Heart left ventricle (tissue), 13 donors: ENCODE measurements at regions not wholly inside any gene's neighbourhood (a gene's known extent, or its start where the extent isn't known, plus 50 kb on each side); places are given as distances from the start of the nearest gene placed in this dataset.

Experiments
- POLR2A ChIP-seq, 2 donors: fragments of 450-650 bp; IDR thresholded peaks; one replicate each; pipeline ENCODE4 v1.6.1; 2017; ENCODE audit warnings: antibody characterized with exemption in 2 of 2, mild to moderate bottlenecking in 2 of 2, moderate library complexity in 2 of 2
- TF ChIP-seq, protein P1 (sequence below), 12 donors: fragments of 200-600 bp; sonication (generic) in 4 of 12; IDR thresholded peaks; one replicate each; pipeline versions ENCODE4 v1.5.0 to v1.8.0; 2018 to 2022; ENCODE audit warnings: antibody characterized with exemption in 12 of 12, mild to moderate bottlenecking in 5 of 12
- donor health status: ischemic (EF 13 %, LVEDD 7.1; RV severe dilation, severe dysfunction).
- donor health status: DM: no; HTN: yes; CAD: no.
- donor health status: DM: no; HTN: no; CAD: no.
- donor health status: ischemic (EF 25% LVEDD 6.9; RV normal size, moderate dysfunction).
- donor health status: ischemic (EF 25% LVEDD 5.7; RV mildly dilated, moderate dysfunction).
- donor health status: ischemic (EF 35%, LVEDD 5.7; RV mildly dilated, moderate dysfunction).
- donor health status: nonischemic (EF 11% LVEDD 7.7; RV severe dilation, severe dysfunction).
- donor health status: DM: yes; HTN: yes; CAD: no.
- donor health status: PGD.
- donor health status: ischemic (EF 29% LVEDD 5.4; RV normal size, mild dysfunction).
- donor health status: nonischemic (EF 23%, LVEDD 6.1; RV moderate dilation, normal function).

DNA sequence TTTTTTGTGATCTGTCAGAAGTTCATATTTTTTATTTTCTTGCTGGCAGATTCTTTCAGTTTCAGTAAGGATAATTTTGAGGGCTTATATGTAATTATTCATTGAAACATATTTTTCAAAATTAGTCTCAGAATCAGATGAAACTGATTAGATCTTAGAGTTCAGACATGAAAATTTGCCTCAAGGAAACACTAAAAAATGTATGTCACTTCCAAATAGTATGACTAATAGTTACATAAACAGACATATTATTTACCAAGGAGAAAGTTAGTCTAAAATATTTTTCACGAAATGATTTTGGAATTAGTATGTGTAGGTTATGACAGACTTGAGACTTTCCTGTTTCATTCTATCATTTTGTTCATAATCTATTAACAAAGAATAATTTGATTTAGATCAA is 628.6 kb downstream of the CCDC85A start:
- TF ChIP-seq, protein P1, sequence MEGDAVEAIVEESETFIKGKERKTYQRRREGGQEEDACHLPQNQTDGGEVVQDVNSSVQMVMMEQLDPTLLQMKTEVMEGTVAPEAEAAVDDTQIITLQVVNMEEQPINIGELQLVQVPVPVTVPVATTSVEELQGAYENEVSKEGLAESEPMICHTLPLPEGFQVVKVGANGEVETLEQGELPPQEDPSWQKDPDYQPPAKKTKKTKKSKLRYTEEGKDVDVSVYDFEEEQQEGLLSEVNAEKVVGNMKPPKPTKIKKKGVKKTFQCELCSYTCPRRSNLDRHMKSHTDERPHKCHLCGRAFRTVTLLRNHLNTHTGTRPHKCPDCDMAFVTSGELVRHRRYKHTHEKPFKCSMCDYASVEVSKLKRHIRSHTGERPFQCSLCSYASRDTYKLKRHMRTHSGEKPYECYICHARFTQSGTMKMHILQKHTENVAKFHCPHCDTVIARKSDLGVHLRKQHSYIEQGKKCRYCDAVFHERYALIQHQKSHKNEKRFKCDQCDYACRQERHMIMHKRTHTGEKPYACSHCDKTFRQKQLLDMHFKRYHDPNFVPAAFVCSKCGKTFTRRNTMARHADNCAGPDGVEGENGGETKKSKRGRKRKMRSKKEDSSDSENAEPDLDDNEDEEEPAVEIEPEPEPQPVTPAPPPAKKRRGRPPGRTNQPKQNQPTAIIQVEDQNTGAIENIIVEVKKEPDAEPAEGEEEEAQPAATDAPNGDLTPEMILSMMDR (IDR thresholded peaks at IDR 0.05): no peak
- no peak for TF ChIP-seq POLR2A (IDR thresholded peaks at IDR 0.05)
